Endothelial cell of umbilical vein (primary cell): ENCODE measurements at regions not wholly inside any gene's neighbourhood (a gene's known extent, or its start where the extent isn't known, plus 50 kb on each side); places are given as distances from the start of the nearest gene placed in this dataset.

Source experiments
- BruUV-seq: library from RNA; stranded (reverse); fragments of 400-500 nt; replicated peaks from 2 replicates; lab custom pipeline; 2021; lab: Mats Ljungman, UMichigan
- CTCF ChIA-PET: fragments of 300-600, 350-600 bp; sonication (Branson Sonifier 250); formaldehyde crosslinking; loops from one replicate; lab custom pipeline; 2021; ENCODE audit warnings: antibody characterized with exemption, inconsistent platforms; lab: Charles Lee
- POLR2A ChIA-PET: fragments of 300-600, 350-600 bp; sonication (Branson Sonifier 250); formaldehyde crosslinking; loops from one replicate; lab custom pipeline; 2021; ENCODE audit warnings: antibody characterized with exemption, inconsistent platforms; lab: Charles Lee
- DNase-seq: peaks from one replicate; pipeline ENCODE4 v3.0.0-alpha.2; 2011; ENCODE audit warnings: low read depth, low spot score
- FAIRE-seq: peaks from 2 replicates; lab custom pipeline; 2011; peaks lifted over from hg19 to GRCh38; lab: Jason Lieb, UNC
- H2AFZ ChIP-seq: 2 replicates; pipeline ENCODE4 v1.6.0; 2012; ENCODE audit warnings: low read depth, low read length, control low read depth, inconsistent platforms
- H3K27ac ChIP-seq: 2 replicates; pipeline ENCODE4 v1.5.1; 2011; ENCODE audit warnings: low read depth, mild to moderate bottlenecking, control low read depth, low read length, moderate library complexity; ENCODE audit not compliant: insufficient read depth
- H3K27me3 ChIP-seq, 2 experiments: 2 replicates each; pipeline versions ENCODE4 v1.6.0 to v1.6.1; 2011; ENCODE audit warnings: low read length in 2 of 2, mixed read lengths in 1 of 2; ENCODE audit not compliant: control insufficient read depth in 2 of 2, insufficient read depth in 2 of 2
- H3K36me3 ChIP-seq, 2 experiments: 2 replicates in 1 of 2; 3 replicates in 1 of 2; pipeline ENCODE4 v1.5.1; 2011; ENCODE audit warnings: low read length in 2 of 2, mild to moderate bottlenecking in 1 of 2, moderate library complexity in 1 of 2; ENCODE audit not compliant: control insufficient read depth in 2 of 2, insufficient read depth in 2 of 2; ENCODE audit errors: extremely low read depth in 1 of 2
- H3K4me1 ChIP-seq: 3 replicates; pipeline ENCODE4 v1.5.1; 2011; ENCODE audit warnings: mild to moderate bottlenecking, low read length; ENCODE audit not compliant: control insufficient read depth, insufficient read depth; ENCODE audit errors: extremely low read depth
- H3K4me2 ChIP-seq: 2 replicates; pipeline ENCODE4 v1.6.1; 2011; ENCODE audit warnings: low read length, control low read depth, mixed read lengths; ENCODE audit not compliant: insufficient read depth
- H3K4me3 ChIP-seq, 3 experiments: fragments of 200-600 bp in 1 of 3; sonication (generic), shearing (Covaris generic) in 1 of 3; replicated peaks in 1 of 3; 2 replicates each; pipeline ENCODE4 v1.5.1; 2011 to 2016; ENCODE audit warnings: control low read depth in 3 of 3, low read length in 3 of 3, mild to moderate bottlenecking in 2 of 3, inconsistent platforms in 1 of 3, low read depth in 1 of 3, moderate library complexity in 1 of 3; ENCODE audit not compliant: insufficient read depth in 1 of 3
- H3K79me2 ChIP-seq: 2 replicates; pipeline ENCODE4 v1.6.0; 2012; ENCODE audit warnings: low read length, inconsistent platforms; ENCODE audit not compliant: control insufficient read depth, insufficient read depth
- H3K9ac ChIP-seq: replicated peaks from 2 replicates; pipeline ENCODE3; 2011; ENCODE audit warnings: low read length, control low read depth; ENCODE audit not compliant: insufficient read depth; ENCODE audit errors: extremely low read depth
- H3K9me1 ChIP-seq: replicated peaks from 3 replicates; pipeline ENCODE4 v1.6.0; 2011; ENCODE audit warnings: mild to moderate bottlenecking, low read length; ENCODE audit not compliant: control insufficient read depth, insufficient read depth; ENCODE audit errors: extremely low read depth
- H3K9me3 ChIP-seq: replicated peaks from 2 replicates; pipeline ENCODE4 v1.5.1; 2012; ENCODE audit warnings: low read length, inconsistent platforms; ENCODE audit not compliant: control insufficient read depth, insufficient read depth
- H4K20me1 ChIP-seq: replicated peaks from 2 replicates; pipeline ENCODE3; 2011; ENCODE audit warnings: mild to moderate bottlenecking, low read length; ENCODE audit not compliant: control insufficient read depth, insufficient read depth; ENCODE audit errors: extremely low read depth
- EZH2 ChIP-seq: IDR thresholded peaks from 2 replicates; pipeline ENCODE4 v1.6.1; 2012; ENCODE audit warnings: borderline replicate concordance, low read depth, mild to moderate bottlenecking, moderate library complexity, low read length, inconsistent platforms; ENCODE audit not compliant: severe bottlenecking
- FOS ChIP-seq: IDR thresholded peaks from 2 replicates; pipeline ENCODE4 v1.6.1; 2011; ENCODE audit warnings: mild to moderate bottlenecking, low read length, moderate library complexity, borderline replicate concordance; ENCODE audit not compliant: insufficient read depth
- JUN ChIP-seq: IDR thresholded peaks from 2 replicates; pipeline ENCODE4 v1.6.1; 2011; ENCODE audit warnings: borderline replicate concordance, low read depth; ENCODE audit not compliant: insufficient read length, insufficient read depth
- MYC ChIP-seq: IDR thresholded peaks from one replicate; pipeline ENCODE4 v1.6.1; 2011; ENCODE audit warnings: mild to moderate bottlenecking, low read depth, low read length
- POLR2AphosphoS5 ChIP-seq: IDR thresholded peaks from 2 replicates; pipeline ENCODE4 v1.6.1; 2012; ENCODE audit warnings: low read depth, mild to moderate bottlenecking, control low read depth, low read length, moderate library complexity; ENCODE audit not compliant: insufficient read depth
- dilution Hi-C: fragments of 300-500 bp; cut with MboI; formaldehyde crosslinking; loops from one replicate; pipeline ENCODE4 v1.15.0; 2019; ENCODE audit warnings: low sequenced_read_pairs; ENCODE audit not compliant: extremely low pct_ligation_motif_present
- intact Hi-C: fragments of 100-400 bp; cut with micrococcal nuclease; formaldehyde crosslinking; loops from one replicate; pipeline ENCODE4 v1.10.0; 2022
- TF ChIP-seq, protein P1 (sequence below), 2 donors: IDR thresholded peaks; 1 replicate in 1 of 2; 2 replicates in 1 of 2; pipeline ENCODE4 v1.5.1; 2011; ENCODE audit warnings: low read length in 2 of 2, mild to moderate bottlenecking in 2 of 2, moderate library complexity in 2 of 2, control low read depth in 1 of 2, inconsistent platforms in 1 of 2, low read depth in 1 of 2; ENCODE audit not compliant: insufficient read depth in 1 of 2; ENCODE audit errors: extremely low read depth in 1 of 2

DNA sequence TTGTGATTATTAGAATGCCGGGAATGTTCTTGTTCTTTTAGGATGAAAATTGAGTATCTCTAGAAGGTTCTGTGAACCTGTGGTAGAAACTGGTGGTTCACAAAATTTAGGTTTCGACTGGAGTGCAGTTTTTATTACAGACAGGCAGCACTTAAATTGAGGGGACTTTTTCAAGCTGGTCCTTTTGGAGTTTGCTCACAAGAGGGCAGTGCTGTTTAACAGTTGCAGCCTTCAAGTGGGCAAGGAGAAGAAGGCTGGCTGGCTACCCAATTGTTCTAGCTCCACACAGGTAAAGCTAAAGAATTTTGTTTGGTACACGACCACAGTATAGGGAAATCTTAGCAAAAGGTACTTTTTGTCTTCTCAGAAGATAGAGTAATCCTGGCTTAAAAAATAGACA lies 233.6 kb downstream of the SNX13 start:
- Histone ChIP-seq H3K4me3 (no peak overlapping the region), H3K4me2 (no peak overlapping the region), H3K9me1 (no peaks in the 10 kb centered on the region), H3K27ac (no peak overlapping the region), H3K27me3 (peaks cover 3 to 6% of the 10 kb centered on the region in 2 experiments), H2AFZ (no peak overlapping the region), H3K9me3 (no peaks in the 10 kb centered on the region), H3K36me3 (no peaks in the 10 kb centered on the region), H4K20me1 (no peaks in the 10 kb centered on the region), H3K9ac (no peak overlapping the region), H3K4me1 (no peaks in the 10 kb centered on the region), H3K79me2 (no peaks in the 10 kb centered on the region)
- no TSS peak for BruUV-seq
- ChIA-PET CTCF (interaction anchor here (0.7 to 2.2 kb wide), 29 partner anchors 8 to 864 kb away, joined by 3 to 66 read pairs (median 4); no protein-coding TSS in a partner anchor), POLR2A (no interaction called here)
- dilution Hi-C loops (no loop called here), intact Hi-C loops (loop anchor here (1.0 to 10.0 kb wide), 7 partner anchors 64 to 868 kb away; no protein-coding TSS in a partner anchor)
- DNase-seq: peak; percentile 74
- TF ChIP-seq POLR2AphosphoS5 (no peak), JUN (no peak), FOS (no peak)
- TF ChIP-seq, protein P1, sequence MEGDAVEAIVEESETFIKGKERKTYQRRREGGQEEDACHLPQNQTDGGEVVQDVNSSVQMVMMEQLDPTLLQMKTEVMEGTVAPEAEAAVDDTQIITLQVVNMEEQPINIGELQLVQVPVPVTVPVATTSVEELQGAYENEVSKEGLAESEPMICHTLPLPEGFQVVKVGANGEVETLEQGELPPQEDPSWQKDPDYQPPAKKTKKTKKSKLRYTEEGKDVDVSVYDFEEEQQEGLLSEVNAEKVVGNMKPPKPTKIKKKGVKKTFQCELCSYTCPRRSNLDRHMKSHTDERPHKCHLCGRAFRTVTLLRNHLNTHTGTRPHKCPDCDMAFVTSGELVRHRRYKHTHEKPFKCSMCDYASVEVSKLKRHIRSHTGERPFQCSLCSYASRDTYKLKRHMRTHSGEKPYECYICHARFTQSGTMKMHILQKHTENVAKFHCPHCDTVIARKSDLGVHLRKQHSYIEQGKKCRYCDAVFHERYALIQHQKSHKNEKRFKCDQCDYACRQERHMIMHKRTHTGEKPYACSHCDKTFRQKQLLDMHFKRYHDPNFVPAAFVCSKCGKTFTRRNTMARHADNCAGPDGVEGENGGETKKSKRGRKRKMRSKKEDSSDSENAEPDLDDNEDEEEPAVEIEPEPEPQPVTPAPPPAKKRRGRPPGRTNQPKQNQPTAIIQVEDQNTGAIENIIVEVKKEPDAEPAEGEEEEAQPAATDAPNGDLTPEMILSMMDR (IDR thresholded peaks at IDR 0.05; ENCODE audit: extremely low read depth in 1 of 2, insufficient read depth in 1 of 2, low read depth in 1 of 2, low read length in 2 of 2): peak; percentile 48 to 64
- peak; percentile 76 for FAIRE-seq

DNA sequence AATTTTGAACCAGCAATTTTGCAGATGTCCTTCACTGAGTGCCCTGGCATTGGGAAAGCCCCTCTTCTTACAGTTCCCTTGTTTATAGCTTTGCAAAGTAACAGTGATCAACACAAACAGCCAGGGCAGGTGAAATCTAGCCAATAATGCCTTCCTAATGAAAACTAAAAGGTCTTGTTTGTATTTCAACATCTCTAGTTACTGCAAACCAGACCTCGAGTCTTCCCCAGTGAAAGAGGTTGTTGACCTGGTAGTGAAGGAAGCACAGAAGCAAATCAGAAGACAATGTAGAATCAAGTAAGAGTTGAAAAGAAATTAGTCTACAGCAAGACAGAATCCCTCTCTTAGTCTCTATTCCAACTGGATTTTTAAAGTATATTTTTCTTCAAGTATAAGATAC lies 231.2 kb downstream of the SNX13 start:
- Histone ChIP-seq H3K27ac (no peak overlapping the region), H3K9me3 (no peaks in the 10 kb centered on the region), H2AFZ (no peak overlapping the region), H3K9me1 (no peaks in the 10 kb centered on the region), H3K4me1 (no peaks in the 10 kb centered on the region), H3K4me2 (no peak overlapping the region), H4K20me1 (no peaks in the 10 kb centered on the region), H3K79me2 (no peaks in the 10 kb centered on the region), H3K36me3 (no peaks in the 10 kb centered on the region), H3K9ac (no peak overlapping the region), H3K27me3 (peaks cover 3 to 6% of the 10 kb centered on the region in 2 experiments), H3K4me3 (no peak overlapping the region)
- ChIA-PET CTCF (interaction anchor here (1.0 to 2.1 kb wide), 3 partner anchors 61 to 636 kb away, joined by 4 to 6 read pairs (median 5); no protein-coding TSS in a partner anchor), POLR2A (no interaction called here)
- dilution Hi-C loops: no loop called here
- DNase-seq (no peak), FAIRE-seq (no peak)
- intact Hi-C loops: loop anchor here (5.0 to 10.0 kb wide), 2 partner anchors 283 to 866 kb away; no protein-coding TSS in a partner anchor
- no TSS peak for BruUV-seq
- TF ChIP-seq EZH2: no peak
- no peak for TF ChIP-seq FOS
- no peak for TF ChIP-seq POLR2AphosphoS5
- no peak for TF ChIP-seq MYC
